GM12891 (cell line): ENCODE measurements at regions not wholly inside any gene's neighbourhood (a gene's known extent, or its start where the extent isn't known, plus 50 kb on each side); places are given as distances from the start of the nearest gene placed in this dataset.

Experiments
- POLR2A ChIP-seq: IDR thresholded peaks from 2 replicates; pipeline ENCODE4 v1.6.1; 2011; ENCODE audit warnings: low read depth, low read length, control low read depth
- POLR2AphosphoS5 ChIP-seq: IDR thresholded peaks from 2 replicates; pipeline ENCODE4 v1.6.1; 2011; ENCODE audit warnings: low read depth, low read length, control low read depth
- POU2F2 ChIP-seq: IDR thresholded peaks from 2 replicates; pipeline ENCODE4 v1.6.1; 2011; ENCODE audit warnings: low read depth, mild to moderate bottlenecking, control low read depth, low read length, moderate library complexity
- TAF1 ChIP-seq: IDR thresholded peaks from 2 replicates; pipeline ENCODE4 v1.6.1; 2011; ENCODE audit warnings: low read depth, low read length, control low read depth

- TF ChIP-seq POLR2AphosphoS5 (no peak), POLR2A (no peak), POU2F2 (no peak), TAF1 (no peak)
Measured at GRCh38 chr14:28701733-28702132, 64.9 kb upstream of the FOXG1 start.
